Heart left ventricle (tissue), 13 donors: ENCODE measurements at regions not wholly inside any gene's neighbourhood (a gene's known extent, or its start where the extent isn't known, plus 50 kb on each side); places are given as distances from the start of the nearest gene placed in this dataset.

Experiments used
- POLR2A ChIP-seq, 2 donors: fragments of 450-650 bp; IDR thresholded peaks; one replicate each; pipeline ENCODE4 v1.6.1; 2017; ENCODE audit warnings: antibody characterized with exemption in 2 of 2, mild to moderate bottlenecking in 2 of 2, moderate library complexity in 2 of 2
- TF ChIP-seq, protein P1 (sequence below), 12 donors: fragments of 200-600 bp; sonication (generic) in 4 of 12; IDR thresholded peaks; one replicate each; pipeline versions ENCODE4 v1.5.0 to v1.8.0; 2018 to 2022; ENCODE audit warnings: antibody characterized with exemption in 12 of 12, mild to moderate bottlenecking in 5 of 12
- donor health status: ischemic (EF 13 %, LVEDD 7.1; RV severe dilation, severe dysfunction).
- donor health status: DM: no; HTN: yes; CAD: no.
- donor health status: DM: no; HTN: no; CAD: no.
- donor health status: ischemic (EF 25% LVEDD 6.9; RV normal size, moderate dysfunction).
- donor health status: ischemic (EF 25% LVEDD 5.7; RV mildly dilated, moderate dysfunction).
- donor health status: ischemic (EF 35%, LVEDD 5.7; RV mildly dilated, moderate dysfunction).
- donor health status: nonischemic (EF 11% LVEDD 7.7; RV severe dilation, severe dysfunction).
- donor health status: DM: yes; HTN: yes; CAD: no.
- donor health status: PGD.
- donor health status: ischemic (EF 29% LVEDD 5.4; RV normal size, mild dysfunction).
- donor health status: nonischemic (EF 23%, LVEDD 6.1; RV moderate dilation, normal function).

DNA sequence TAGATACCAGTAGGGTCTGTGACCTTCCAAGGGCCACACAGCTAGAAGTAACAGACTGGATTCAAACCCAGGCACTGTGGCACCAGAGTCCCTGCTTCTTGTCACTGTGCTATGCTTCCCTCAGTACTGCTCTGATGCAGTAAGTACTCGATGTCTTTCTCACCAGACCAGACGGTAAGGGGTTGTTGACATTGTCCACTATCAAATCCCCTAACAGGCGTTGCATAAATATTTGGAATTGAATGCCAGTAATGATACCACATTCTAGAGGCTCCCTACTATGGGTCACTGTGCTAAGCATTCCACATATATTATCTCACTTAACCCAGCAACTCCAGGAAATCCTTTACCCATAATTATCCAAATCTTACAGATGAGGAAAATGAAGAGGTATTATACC is 223.1 kb downstream of the C1D start:
- TF ChIP-seq, protein P1, sequence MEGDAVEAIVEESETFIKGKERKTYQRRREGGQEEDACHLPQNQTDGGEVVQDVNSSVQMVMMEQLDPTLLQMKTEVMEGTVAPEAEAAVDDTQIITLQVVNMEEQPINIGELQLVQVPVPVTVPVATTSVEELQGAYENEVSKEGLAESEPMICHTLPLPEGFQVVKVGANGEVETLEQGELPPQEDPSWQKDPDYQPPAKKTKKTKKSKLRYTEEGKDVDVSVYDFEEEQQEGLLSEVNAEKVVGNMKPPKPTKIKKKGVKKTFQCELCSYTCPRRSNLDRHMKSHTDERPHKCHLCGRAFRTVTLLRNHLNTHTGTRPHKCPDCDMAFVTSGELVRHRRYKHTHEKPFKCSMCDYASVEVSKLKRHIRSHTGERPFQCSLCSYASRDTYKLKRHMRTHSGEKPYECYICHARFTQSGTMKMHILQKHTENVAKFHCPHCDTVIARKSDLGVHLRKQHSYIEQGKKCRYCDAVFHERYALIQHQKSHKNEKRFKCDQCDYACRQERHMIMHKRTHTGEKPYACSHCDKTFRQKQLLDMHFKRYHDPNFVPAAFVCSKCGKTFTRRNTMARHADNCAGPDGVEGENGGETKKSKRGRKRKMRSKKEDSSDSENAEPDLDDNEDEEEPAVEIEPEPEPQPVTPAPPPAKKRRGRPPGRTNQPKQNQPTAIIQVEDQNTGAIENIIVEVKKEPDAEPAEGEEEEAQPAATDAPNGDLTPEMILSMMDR (IDR thresholded peaks at IDR 0.05): no peak
- no peak for TF ChIP-seq POLR2A (IDR thresholded peaks at IDR 0.05)
